ENCODE measurements at regions not wholly inside any gene's neighbourhood (a gene's known extent, or its start where the extent isn't known, plus 50 kb on each side); places are given as distances from the start of the nearest gene placed in this dataset.

GRCh38 chr2:19046986-19047780 lies 311.2 kb downstream of the OSR1 start:
- no peaks in the 10 kb centered on the region for H3K4me1 ChIP-seq
- no peaks in the 10 kb centered on the region for H3K9me3 ChIP-seq
- no peak overlapping the region for H3K27ac ChIP-seq
- TF ChIP-seq POLR2A (IDR thresholded peaks at IDR 0.05): no peak
- TF ChIP-seq CTCF (IDR thresholded peaks at IDR 0.05): no peak
- no peaks in the 10 kb centered on the region for H3K36me3 ChIP-seq
- intact Hi-C loops (cut with DNase I): no loop called here
- 62 to 75% methylated on average over 4 of the region's 4 CpGs for WGBS, 2 donors
- H3K27me3 ChIP-seq: no peaks in the 10 kb centered on the region
- no peak for DNase-seq
- no peak overlapping the region for H3K4me3 ChIP-seq

DNA sequence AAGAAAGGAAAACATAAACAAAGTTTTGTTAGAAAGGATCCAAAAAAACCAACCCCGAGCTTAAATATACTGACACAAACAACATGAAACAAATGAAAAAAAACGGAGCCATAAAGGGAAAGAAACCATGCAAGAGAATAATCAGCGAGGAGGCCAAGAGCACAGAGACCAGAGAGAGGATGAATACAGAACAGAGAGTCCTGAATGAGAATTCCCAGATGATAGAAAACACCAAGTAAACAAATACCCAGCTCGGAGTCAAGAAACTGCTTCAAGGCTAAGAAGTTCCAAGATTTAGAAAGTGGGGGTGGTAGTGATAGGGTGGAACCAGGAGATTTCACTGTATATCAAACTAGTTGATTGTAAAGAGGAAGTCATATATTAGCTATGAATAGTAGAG lies 313.3 kb downstream of the OSR1 start:
- Histone ChIP-seq H3K4me1 (no peaks in the 10 kb centered on the region), H3K4me3 (no peak overlapping the region), H3K27me3 (no peaks in the 10 kb centered on the region), H3K36me3 (no peaks in the 10 kb centered on the region), H3K9me3 (no peaks in the 10 kb centered on the region), H3K27ac (no peak overlapping the region)
- intact Hi-C loops (cut with DNase I): no loop called here
- no peak for DNase-seq
- TF ChIP-seq POLR2A (IDR thresholded peaks at IDR 0.05) (no peak), CTCF (IDR thresholded peaks at IDR 0.05) (no peak)
- 61 to 77% methylated on average over 4 of the region's 4 CpGs for WGBS, 2 donors

GRCh38 chr2:19043893-19044292 lies 314.5 kb downstream of the OSR1 start:
- TF ChIP-seq CTCF (IDR thresholded peaks at IDR 0.05) (no peak), POLR2A (IDR thresholded peaks at IDR 0.05) (no peak)
- no peak overlapping the region for H3K4me3 ChIP-seq
- H3K27ac ChIP-seq: no peak overlapping the region
- DNase-seq: no peak
- intact Hi-C loops (cut with DNase I): no loop called here
- H3K9me3 ChIP-seq: no peaks in the 10 kb centered on the region
- H3K36me3 ChIP-seq: no peaks in the 10 kb centered on the region
- 78 to 86% methylated on average over 2 of the region's 2 CpGs for WGBS, 2 donors
- H3K27me3 ChIP-seq: no peaks in the 10 kb centered on the region
- H3K4me1 ChIP-seq: no peaks in the 10 kb centered on the region

GRCh38 chr2:19041434-19042041 lies 316.9 kb downstream of the OSR1 start:
- Histone ChIP-seq H3K27ac (no peak overlapping the region), H3K9me3 (no peaks in the 10 kb centered on the region), H3K36me3 (no peaks in the 10 kb centered on the region), H3K27me3 (no peaks in the 10 kb centered on the region), H3K4me1 (no peaks in the 10 kb centered on the region), H3K4me3 (no peak overlapping the region)
- 60% methylated on average over 5 of the region's 5 CpGs for WGBS, 2 donors
- DNase-seq: no peak
- no peak for TF ChIP-seq CTCF (IDR thresholded peaks at IDR 0.05)
- TF ChIP-seq POLR2A (IDR thresholded peaks at IDR 0.05): no peak
- intact Hi-C loops (cut with DNase I): no loop called here

All from esophagus squamous epithelium (tissue), 5 donors.